Amniotic stem cell (primary cell): ENCODE measurements at regions not wholly inside any gene's neighbourhood (a gene's known extent, or its start where the extent isn't known, plus 50 kb on each side); places are given as distances from the start of the nearest gene placed in this dataset.
"Not testable (repeated sequence)": the region's sequence is repeated elsewhere in the genome, so short reads cannot be mapped to it uniquely, and the experiment has no call there.

Experiments
- DNase-seq: peaks from one replicate; lab custom pipeline; 2025; lab: John Stamatoyannopoulos, UW

- no peak for DNase-seq
Measured at GRCh38 chr6:164107297-164107995, 692.9 kb downstream of the QKI start.

- DNase-seq: no peak
Measured at GRCh38 chr6:164106345-164106769, 691.8 kb downstream of the QKI start.

DNA sequence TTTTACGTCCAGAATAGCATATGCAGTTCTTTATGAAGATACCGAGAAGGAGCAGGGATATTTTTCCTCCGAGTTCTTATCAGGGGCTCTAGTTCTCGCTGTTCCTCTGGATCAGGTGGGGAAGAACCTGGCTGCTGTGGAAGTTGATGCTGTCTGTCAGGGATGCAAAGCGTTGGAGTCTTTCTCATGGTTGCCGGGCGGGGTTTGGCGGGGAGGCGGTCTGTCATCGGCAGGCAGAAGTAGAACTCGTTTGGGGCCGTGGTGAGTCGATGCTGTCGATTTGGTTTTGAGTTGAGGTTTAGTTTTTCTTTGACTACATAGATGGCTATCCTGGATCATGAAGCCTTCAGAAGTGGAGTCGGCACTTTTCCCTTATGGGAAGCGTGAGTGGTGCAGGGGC, 691.2 kb downstream of the QKI start:
- no peak for DNase-seq

- DNase-seq: no peak
Measured at GRCh38 chr6:164104432-164104831, 689.9 kb downstream of the QKI start.

GRCh38 chr6:164102693-164103092, 688.2 kb downstream of the QKI start:
- no peak for DNase-seq

DNA sequence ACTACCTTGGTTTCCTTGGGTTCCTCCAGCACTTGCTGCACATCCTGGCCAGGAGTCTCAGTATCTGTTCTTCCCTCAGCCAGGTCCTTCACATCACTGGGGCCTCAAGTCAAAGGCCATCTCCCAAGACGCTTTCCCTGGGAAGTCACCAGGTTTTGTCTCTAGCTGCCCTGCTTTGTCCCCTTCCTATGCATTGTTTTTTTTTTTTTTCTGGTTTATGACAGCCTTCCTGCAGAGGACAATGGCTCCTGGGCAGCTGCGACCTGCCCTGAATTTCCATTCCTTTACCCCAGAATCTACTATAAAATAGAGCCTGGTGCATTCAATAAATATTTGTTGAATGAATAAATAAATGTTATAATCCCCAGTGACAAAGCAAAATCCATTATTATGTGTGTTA, 687.3 kb downstream of the QKI start:
- DNase-seq: no peak

- no peak for DNase-seq
Measured at GRCh38 chr6:164099269-164099865, 684.8 kb downstream of the QKI start.

DNA sequence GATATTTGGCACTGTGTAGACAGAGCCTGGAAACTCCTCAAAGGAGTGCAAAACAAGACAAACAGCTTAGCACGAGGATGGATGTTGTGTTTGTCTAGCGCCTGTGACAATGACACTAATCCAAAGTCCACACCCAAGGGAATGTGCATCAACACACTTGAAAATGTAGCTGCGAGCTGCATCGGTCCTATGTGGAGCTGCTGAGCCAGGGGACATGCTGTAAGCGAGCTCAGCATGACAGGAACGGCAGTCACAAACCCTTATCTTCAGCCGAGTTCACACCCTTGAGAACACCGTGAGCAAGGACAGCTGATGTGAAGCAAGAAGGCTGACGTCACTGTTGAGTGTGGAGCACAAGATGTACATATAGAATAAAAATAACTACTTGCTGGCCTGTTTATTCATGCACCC, 684.3 kb downstream of the QKI start:
- DNase-seq: no peak

DNA sequence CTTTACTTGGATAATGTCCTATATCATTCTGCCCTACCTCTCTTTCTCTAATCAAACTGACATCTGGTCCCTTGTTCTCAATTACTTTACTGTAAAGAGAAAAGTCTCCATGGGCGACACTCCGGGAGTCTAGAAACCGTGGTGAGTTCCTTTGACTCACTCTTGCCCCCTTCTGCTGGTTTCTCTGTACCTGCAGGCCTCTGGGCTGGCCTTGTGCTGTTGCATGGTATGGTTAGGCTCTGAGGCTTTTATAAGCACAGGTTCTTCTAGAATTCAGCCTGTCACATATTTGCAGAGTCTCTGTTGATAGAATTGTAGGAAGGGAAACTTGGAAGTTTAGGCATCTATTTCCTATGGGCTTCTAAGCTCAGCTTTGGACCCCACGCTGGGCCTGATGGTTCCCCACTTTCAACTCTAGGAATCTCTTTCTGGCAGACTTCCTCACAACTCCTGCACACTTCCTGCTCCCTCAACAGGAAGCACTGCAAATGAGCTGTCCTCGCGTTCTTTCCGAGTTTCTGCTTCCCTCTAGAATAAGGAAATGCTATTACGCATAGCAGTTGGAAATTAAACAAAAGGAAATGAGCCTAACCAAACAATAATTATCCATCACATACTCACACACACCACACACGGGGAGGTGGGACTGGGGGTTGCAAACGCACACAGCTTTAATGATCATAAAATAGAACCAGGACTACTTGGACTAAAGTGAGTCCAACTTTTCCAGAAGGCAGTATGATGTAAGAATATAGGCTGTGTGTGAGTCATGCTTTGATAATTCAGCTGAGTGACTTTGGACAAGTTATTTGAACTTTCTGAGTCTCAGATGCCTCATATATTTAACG, 683.3 kb downstream of the QKI start:
- no peak for DNase-seq

DNA sequence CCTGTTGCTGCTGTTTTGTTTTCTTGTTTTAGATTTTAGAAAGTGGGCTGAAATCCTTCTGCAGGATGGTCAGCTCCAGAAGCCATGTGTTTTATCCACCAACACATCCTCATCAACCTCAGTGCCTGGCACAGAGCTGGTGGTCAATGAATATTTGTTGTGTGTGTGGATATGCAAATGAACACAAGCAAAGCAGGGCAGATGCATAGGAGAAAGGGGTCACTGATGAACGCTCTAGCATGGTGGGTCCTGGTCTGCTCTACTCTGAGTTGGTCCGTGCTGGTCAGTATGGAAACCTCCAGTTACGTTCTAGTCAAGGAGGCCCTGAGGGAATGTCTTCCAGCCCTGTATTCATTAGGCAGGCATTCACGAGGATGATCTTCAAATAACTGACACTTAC, 682.5 kb downstream of the QKI start:
- no peak for DNase-seq

- DNase-seq: no peak
Measured at GRCh38 chr6:164095056-164095455, 680.5 kb downstream of the QKI start.

- DNase-seq: no peak
Measured at GRCh38 chr6:164087870-164088269, 673.4 kb downstream of the QKI start.

DNA sequence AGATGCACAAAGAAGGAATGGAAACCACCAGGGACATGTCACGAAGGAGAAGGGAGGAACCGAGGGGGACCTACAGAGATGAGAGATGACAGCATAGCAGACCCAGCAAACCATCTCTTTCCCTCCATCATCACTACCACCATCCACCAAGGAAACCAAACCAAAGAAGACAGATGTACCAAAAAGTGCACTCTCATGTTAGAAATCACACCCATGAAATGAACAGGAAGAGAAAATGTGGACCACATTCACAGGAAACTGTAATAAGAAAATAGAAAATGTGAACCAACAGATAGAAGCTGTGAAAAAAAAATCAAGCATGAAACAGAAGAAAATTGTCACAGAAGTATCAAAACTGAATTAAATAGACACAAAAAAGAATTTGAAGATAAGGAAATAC, 672.7 kb downstream of the QKI start:
- DNase-seq: no peak

DNA sequence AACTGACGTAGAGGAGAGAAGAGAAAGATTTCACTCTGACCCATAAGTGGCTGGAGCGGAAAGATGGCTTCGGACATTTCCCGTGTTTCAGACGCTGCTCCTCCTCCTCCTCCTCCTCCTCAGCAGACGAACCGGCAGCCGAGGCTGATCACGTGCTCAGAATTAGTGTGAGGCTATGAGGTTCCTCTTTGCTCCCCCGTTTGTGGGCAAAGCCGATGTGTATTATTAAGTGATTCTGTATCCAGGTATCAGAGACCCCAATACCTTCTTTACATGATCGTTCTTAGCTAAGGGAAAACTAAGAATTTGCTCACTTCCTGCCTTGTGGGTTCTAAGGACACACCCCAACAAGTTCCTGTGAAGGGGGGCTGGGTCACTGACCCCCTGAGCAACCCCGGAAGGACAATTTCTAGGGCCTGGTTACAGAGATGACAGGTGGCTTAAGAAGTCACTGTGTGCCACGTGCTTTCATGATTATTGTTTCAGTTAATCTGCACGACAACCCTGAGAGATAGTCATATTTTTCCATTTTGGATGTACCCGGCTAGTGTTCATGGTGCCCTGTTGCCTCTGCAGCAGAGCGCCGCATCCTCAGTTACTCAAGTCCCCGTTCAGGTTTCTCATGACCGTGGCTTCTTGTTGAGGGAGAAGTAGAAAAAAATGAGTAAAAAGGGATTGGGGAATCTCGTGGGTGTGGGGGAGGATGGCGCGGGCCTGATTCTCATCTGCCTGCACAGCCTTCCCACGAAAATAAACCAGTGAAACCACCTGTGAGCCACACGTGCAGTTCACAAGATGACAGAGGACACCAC, 671.8 kb downstream of the QKI start:
- DNase-seq: no peak

DNA sequence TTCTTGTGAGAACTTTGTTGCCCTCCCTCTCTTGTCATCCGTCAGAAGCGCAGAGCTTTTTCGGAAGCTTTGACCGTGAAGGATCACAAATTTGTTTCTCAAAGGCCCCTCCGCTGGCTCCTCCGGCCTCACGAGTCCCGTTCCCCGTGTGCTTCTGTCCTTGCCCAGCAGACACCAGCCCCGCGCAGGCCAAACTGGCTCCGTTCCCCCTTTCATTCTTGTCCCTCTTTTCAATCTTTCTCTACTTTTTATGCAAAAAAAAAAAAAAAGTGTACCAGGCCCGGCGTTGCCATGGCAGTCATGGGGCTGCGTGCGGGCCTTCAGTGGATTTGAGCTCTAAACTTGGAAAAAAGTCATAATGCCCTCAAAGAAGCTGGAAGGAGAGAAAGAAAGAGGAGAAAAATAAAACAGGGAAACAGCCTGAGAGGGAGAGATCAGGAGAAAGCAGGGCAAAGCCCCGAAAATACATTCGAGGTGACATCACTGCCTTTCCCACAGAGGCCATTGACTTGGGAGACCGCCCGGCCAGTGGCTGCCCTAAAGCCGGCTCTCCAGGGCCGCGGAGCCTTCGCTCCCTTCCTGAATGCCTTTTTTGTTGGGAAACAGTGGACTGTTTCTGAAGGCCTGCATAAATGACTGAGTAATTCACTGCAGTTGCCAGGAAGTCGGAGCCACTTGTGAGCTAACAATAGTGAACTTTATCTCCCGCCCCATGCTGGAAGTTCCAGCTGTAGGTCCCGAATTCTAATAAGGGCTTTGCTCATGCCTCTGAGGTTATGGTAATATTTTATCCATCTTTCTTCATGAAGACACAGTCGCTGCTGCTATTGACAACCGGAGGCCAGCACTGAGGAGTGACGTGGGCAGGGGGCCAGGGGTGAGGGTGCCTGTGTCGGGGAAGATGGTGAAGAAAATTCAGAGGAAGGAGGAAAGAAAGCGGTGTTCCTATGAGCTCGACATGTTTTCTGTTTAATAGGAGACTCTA, 670.9 kb downstream of the QKI start:
- DNase-seq: no peak

- no peak for DNase-seq
Measured at GRCh38 chr6:164079275-164079600, 664.7 kb downstream of the QKI start.

DNA sequence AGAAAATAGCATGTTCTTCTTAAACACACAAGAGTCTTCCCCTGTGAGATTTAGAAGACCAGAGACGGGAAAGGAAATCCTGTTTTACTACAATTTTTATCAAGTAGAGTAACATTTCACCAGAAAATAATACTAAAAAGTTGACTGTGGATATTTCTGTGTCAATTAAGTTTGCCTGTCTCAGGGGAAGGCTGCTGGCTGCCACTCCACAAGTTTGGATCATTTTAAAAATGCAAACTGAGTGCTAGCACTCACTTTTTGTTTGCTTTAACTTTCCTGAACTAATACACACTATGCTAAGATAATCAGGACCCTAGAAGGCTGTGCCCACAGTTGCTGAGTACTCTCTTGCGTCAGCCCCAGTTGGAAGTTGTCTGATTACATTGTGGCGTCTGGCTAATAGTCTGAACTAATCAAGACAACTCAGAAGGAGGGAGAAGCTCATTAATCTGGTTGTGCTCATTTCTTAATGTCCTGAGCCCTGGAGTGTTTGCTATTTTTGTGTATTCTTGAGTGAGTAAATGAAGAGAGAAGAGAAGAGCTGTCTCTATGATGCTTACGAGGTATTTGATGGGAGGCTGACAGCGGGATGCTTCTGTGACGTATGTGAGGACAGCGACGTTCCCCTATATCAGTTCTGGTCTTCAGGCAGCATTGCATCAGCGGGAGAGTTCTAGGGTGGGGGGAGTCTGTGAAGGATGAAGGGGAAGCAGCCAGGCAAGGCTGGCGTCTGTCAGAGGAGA, 664.2 kb downstream of the QKI start:
- no peak for DNase-seq

DNA sequence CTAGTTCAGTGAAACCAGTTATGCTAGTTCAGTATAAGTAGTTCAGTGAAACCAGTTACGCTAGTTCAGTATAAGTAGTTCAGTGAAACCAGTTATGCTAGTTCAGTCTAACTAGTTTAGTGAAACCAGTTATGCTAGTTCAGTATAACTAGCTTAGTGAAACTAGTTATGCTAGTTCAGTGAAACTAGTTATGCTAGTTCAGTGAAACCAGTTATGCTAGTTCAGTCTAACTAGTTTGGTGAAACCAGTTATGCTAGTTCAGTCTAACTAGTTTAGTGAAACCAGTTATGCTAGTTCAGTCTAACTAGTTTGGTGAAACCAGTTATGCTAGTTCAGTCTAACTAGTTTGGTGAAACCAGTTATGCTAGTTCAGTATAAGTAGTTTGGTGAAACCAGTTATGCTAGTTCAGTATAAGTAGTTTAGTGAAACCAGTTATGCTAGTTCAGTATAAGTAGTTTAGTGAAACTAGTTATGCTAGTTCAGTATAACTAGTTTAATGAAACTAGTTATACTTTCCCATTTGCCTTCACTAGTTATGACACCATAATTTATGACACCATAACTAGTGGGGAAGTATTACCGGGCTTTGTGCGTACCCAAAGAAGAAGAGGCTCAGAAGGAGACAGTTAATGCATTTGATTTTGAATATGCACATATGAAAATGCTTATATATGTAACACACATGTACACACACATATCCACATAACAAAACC, 662.5 kb downstream of the QKI start:
- not testable (repeated sequence) for DNase-seq

GRCh38 chr6:164075981-164076615, 661.6 kb downstream of the QKI start:
- DNase-seq: no peak
